GM10248 (cell line): ENCODE measurements at regions not wholly inside any gene's neighbourhood (a gene's known extent, or its start where the extent isn't known, plus 50 kb on each side); places are given as distances from the start of the nearest gene placed in this dataset.
"Not testable (repeated sequence)": the region's sequence is repeated elsewhere in the genome, so short reads cannot be mapped to it uniquely, and the experiment has no call there.

Experiments used
- CTCF ChIA-PET: fragments of 300-600 bp; sonication (Branson Sonifier 250); formaldehyde crosslinking; extraction: SDS; loops from one replicate; lab custom pipeline; 2021; ENCODE audit warnings: antibody characterized with exemption; lab: Yijun Ruan, JAX
- POLR2A ChIA-PET: fragments of 350-650 bp; sonication (Branson Sonifier 250); formaldehyde crosslinking; extraction: SDS; loops from one replicate; lab custom pipeline; 2020; ENCODE audit warnings: antibody characterized with exemption; lab: Yijun Ruan, JAX
- DNase-seq: peaks from one replicate; pipeline ENCODE4 v3.0.0; 2012; ENCODE audit errors: extremely low spot score
- TF ChIP-seq, protein P1 (sequence below): IDR thresholded peaks from 2 replicates; pipeline ENCODE4 v1.5.1; 2012; ENCODE audit warnings: mild to moderate bottlenecking, low read depth; ENCODE audit errors: extremely low read depth, missing control alignments, control extremely low read depth

DNA sequence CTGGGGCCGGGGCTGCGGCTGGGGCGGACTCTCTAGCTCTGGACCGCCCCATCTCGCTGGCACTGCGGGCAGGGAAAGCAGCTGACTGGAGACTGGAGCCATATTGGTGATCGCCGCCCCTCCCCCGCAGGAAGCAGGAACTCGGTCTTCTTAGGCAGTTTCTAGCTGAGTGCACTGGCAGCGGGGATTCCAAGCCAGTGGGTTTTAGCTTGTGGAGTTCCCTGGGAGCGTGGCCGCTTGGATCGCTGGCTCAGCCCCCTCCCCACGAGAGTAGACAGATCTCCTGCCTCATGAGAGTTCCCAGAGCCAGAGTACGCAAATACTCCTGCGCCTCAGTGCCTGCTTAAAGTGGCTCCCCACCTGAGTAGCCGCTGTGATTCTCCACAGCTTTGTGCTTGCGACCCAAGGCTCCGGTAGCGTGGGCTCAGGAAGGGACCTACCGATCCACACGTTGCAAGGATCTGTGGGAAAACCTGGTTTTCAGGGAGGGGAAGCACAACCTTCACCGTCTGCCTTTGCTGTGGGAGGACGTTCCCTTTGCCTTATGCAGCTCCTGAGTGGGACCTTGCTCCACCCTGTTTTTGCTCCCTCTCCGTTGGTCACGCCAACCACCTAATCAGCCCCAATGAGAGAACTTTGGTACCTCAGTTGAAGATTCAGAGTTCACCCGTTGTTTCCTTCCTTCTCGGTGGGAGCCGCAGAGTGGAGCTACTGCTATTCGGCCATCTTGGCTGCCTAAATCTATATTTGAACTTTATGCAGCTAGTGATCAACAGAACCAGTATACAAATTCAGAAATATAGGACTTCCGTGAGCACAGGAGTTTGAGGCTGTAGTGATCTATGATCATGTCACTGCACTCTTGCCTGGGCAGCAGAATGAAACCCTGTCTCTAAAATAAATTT lies 803.9 kb upstream of the PCDH10 start:
- POLR2A ChIA-PET, result no interaction called here
- CTCF ChIA-PET, result no interaction called here
- TF ChIP-seq, protein P1, sequence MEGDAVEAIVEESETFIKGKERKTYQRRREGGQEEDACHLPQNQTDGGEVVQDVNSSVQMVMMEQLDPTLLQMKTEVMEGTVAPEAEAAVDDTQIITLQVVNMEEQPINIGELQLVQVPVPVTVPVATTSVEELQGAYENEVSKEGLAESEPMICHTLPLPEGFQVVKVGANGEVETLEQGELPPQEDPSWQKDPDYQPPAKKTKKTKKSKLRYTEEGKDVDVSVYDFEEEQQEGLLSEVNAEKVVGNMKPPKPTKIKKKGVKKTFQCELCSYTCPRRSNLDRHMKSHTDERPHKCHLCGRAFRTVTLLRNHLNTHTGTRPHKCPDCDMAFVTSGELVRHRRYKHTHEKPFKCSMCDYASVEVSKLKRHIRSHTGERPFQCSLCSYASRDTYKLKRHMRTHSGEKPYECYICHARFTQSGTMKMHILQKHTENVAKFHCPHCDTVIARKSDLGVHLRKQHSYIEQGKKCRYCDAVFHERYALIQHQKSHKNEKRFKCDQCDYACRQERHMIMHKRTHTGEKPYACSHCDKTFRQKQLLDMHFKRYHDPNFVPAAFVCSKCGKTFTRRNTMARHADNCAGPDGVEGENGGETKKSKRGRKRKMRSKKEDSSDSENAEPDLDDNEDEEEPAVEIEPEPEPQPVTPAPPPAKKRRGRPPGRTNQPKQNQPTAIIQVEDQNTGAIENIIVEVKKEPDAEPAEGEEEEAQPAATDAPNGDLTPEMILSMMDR, result no peak
- no peak for DNase-seq

- TF ChIP-seq, protein P1, result no peak
- ChIA-PET CTCF (no interaction called here), POLR2A (no interaction called here)
- no peak for DNase-seq
Observed at GRCh38 chr4:132346016-132346415, 803.1 kb upstream of the PCDH10 start.

GRCh38 chr4:132351606-132352005 lies 797.5 kb upstream of the PCDH10 start:
- POLR2A ChIA-PET, DNase-seq, CTCF ChIA-PET: not testable (repeated sequence)

DNA sequence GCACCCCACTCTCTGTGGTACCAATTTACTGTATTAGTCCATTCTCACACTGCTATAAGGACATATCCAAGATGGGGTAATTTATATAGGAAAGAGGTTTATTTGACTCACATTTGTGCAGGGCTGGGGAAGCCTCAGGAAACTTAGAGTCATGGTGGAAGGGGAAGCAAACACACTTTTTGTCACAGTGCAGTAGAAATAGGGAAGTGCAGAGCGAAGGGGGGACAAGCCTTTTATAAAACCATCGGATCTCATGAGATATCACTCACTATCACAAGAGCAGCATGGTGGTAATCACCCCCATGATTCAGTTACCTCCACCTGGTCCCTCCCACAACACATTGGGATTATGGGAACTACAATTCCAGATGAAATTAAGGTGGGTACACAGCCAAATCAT lies 766.9 kb upstream of the PCDH10 start:
- POLR2A ChIA-PET, result no interaction called here
- no peak for DNase-seq
- TF ChIP-seq, protein P1, result no peak
- CTCF ChIA-PET, result no interaction called here

DNA sequence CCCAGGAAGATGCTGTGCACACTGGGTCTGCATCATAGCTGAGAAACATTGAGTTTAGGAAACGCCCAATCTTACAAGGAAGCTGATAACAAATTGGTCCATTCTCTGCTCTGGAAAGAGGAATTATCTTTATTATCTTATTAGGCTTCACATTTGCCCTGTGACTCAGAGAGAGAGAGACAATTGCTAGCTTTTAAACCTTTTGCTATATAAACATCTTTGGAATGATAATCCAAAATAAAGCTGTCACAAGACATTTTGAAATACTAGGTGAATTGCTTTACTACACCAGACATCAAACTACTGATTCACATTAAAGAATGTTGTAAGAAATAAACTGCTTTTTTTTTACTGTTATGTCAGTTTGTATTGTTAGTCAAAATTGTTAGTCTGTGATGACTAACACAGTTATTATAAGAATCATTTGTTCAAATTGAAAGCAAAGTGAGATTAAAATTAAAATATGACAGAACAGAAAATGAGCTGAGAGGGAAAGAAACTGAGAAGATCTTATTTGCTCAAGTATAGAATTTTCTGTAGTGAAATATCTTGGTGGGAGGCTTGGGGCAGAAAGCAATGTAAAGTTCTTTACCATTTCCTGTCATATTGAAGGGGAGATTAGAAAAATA lies 765.4 kb upstream of the PCDH10 start:
- TF ChIP-seq, protein P1, result no peak
- no peak for DNase-seq
- ChIA-PET CTCF (no interaction called here), POLR2A (no interaction called here)

DNA sequence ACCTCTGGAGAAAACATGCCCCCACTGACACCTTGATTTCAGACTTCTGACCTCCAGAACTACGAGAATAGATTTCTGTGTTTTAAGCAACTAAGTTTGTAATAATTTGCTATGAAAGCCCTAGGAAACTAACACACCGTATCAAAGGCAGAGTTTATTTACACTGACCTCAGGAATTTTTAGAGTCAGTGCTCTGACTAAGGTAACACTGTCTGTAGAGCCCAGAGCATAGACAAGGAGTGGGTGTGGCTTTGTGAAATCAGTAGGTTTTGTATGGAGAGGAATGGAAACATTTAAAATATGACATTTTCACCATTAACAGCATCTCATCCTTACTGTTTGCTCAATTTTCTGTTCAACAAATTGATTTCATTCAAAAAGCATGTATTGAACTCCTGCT lies 764.4 kb upstream of the PCDH10 start:
- POLR2A ChIA-PET, result no interaction called here
- no peak for DNase-seq
- CTCF ChIA-PET, result no interaction called here
- TF ChIP-seq, protein P1, result no peak

DNA sequence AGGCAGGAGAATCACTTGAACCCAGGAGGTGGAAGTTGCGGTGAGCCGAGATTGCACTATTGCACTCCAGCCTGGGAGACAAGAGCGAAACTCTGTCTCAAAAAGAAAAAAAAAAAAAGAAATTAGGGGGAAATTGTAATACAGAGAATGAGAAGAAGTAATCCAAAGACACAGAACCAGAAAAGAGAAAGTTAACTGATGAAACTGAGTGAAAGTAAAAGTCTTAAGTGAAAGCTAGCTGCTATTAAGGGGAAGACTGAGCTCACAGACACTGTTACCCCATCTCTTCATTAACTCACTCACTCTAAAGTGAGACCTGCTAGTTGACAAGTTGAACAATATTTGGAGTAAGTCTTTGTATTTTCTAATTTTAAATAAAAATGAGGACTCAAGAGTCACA lies 763.0 kb upstream of the PCDH10 start:
- POLR2A ChIA-PET, result no interaction called here
- DNase-seq, result no peak
- CTCF ChIA-PET, result no interaction called here
- TF ChIP-seq, protein P1, result no peak
